Suprapubic skin (tissue), 4 donors: ENCODE measurements at regions not wholly inside any gene's neighbourhood (a gene's known extent, or its start where the extent isn't known, plus 50 kb on each side); places are given as distances from the start of the nearest gene placed in this dataset.
"Not testable (repeated sequence)": the region's sequence is repeated elsewhere in the genome, so short reads cannot be mapped to it uniquely, and the experiment has no call there.

ENCODE experiments used
- DNase-seq, 2 donors: peaks; one replicate each; pipeline ENCODE4 v3.0.0-alpha.2; 2019; ENCODE audit warnings: low spot score in 2 of 2
- H3K27ac ChIP-seq: fragments of 200-600 bp; sonication (generic); one replicate; pipeline ENCODE4 v1.5.1; 2019
- H3K27me3 ChIP-seq: fragments of 200-600 bp; sonication (generic); one replicate; pipeline ENCODE4 v1.5.1; 2019
- H3K36me3 ChIP-seq: fragments of 200-600 bp; sonication (generic); one replicate; pipeline ENCODE4 v1.5.1; 2019
- H3K4me1 ChIP-seq: fragments of 200-600 bp; sonication (generic); one replicate; pipeline ENCODE4 v1.5.1; 2019
- H3K4me3 ChIP-seq: fragments of 200-600 bp; sonication (generic); one replicate; pipeline ENCODE4 v1.5.1; 2019; ENCODE audit warnings: mild to moderate bottlenecking
- H3K9me3 ChIP-seq: fragments of 200-600 bp; sonication (generic); one replicate; pipeline ENCODE4 v1.5.1; 2019
- EP300 ChIP-seq: sonication (generic); formaldehyde crosslinking; IDR thresholded peaks from one replicate; pipeline ENCODE4 v1.6.1; 2017; ENCODE audit warnings: antibody characterized with exemption
- POLR2A ChIP-seq, 2 donors: fragments of 450-650 bp; IDR thresholded peaks; one replicate each; pipeline ENCODE4 v1.6.1; 2017; ENCODE audit warnings: antibody characterized with exemption in 2 of 2, mild to moderate bottlenecking in 2 of 2, moderate library complexity in 2 of 2
- POLR2AphosphoS5 ChIP-seq, 3 donors: sonication (generic); formaldehyde crosslinking; IDR thresholded peaks; one replicate each; pipeline ENCODE4 v1.6.1; 2017; ENCODE audit warnings: antibody characterized with exemption in 3 of 3
- WGBS: methylation state at CpG from one replicate; pipeline ENCODE4 v1.1.5; 2018; 5-methylcytosine and 5-hydroxymethylcytosine counted together
- TF ChIP-seq, protein P1 (sequence below), 2 donors: fragments of 200-600 bp in 1 of 2; fragments of 450-650 bp in 1 of 2; sonication (generic) in 1 of 2; IDR thresholded peaks; one replicate each; pipeline ENCODE4 v1.5.1; 2016 to 2019; ENCODE audit warnings: antibody characterized with exemption in 2 of 2, mild to moderate bottlenecking in 1 of 2, moderate library complexity in 1 of 2

DNA sequence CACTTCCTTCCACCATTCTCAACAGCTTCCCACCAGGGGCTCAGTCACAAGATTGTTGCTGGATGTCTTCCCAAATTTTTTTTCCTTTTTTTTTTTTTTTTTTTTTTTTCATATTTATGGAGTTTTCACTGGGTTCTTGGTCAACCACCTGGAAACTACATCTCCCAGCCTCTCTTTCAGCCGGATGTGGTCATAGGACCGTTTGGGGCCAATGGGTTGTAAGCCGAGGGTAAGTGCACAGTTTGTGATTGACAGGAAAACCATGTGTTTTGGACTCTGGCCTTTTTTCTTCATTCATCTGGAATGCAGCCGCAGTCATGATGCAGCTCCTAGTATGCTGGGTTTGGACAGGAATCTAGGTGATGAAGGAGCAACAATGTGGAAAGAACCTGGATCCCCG, 337.1 kb upstream of the FOXK1 start:
- no peak for DNase-seq
- H3K27ac ChIP-seq: no peak overlapping the region
- no peak overlapping the region for H3K4me3 ChIP-seq
- 91% methylated on average over 5 of the region's 5 CpGs for WGBS
- no peaks in the 10 kb centered on the region for H3K4me1 ChIP-seq
- no peaks in the 10 kb centered on the region for H3K27me3 ChIP-seq
- H3K9me3 ChIP-seq: no peaks in the 10 kb centered on the region
- TF ChIP-seq, protein P1, sequence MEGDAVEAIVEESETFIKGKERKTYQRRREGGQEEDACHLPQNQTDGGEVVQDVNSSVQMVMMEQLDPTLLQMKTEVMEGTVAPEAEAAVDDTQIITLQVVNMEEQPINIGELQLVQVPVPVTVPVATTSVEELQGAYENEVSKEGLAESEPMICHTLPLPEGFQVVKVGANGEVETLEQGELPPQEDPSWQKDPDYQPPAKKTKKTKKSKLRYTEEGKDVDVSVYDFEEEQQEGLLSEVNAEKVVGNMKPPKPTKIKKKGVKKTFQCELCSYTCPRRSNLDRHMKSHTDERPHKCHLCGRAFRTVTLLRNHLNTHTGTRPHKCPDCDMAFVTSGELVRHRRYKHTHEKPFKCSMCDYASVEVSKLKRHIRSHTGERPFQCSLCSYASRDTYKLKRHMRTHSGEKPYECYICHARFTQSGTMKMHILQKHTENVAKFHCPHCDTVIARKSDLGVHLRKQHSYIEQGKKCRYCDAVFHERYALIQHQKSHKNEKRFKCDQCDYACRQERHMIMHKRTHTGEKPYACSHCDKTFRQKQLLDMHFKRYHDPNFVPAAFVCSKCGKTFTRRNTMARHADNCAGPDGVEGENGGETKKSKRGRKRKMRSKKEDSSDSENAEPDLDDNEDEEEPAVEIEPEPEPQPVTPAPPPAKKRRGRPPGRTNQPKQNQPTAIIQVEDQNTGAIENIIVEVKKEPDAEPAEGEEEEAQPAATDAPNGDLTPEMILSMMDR (IDR thresholded peaks at IDR 0.05): no peak
- TF ChIP-seq POLR2A (IDR thresholded peaks at IDR 0.05): no peak
- no peak for TF ChIP-seq EP300
- TF ChIP-seq POLR2AphosphoS5 (IDR thresholded peaks at IDR 0.05): no peak
- H3K36me3 ChIP-seq: no peaks in the 10 kb centered on the region

DNA sequence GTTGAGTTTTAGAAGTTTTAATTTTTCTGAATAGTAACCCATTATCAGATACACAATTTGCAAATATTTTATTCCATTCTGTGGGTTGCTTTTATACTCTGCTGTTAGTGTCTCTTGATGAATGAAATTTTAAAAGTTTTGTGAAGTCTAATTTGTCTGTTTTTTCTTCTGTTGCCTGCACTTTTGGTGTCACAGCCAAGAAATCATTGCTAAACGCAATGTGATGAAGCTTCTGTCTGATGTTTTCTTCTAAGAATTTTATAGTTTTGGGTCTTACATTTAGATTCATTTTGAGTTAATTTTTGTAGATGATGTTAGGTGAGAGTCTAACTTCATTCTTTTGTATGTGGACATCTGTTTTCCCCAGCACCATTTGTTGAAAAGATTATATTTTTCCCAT, 330.0 kb upstream of the FOXK1 start:
- Histone ChIP-seq H3K27me3 (no peaks in the 10 kb centered on the region), H3K4me3 (no peak overlapping the region), H3K36me3 (no peaks in the 10 kb centered on the region), H3K4me1 (no peaks in the 10 kb centered on the region), H3K27ac (no peak overlapping the region), H3K9me3 (no peaks in the 10 kb centered on the region)
- no peak for DNase-seq
- WGBS: 97% methylated on average over 1 of the region's 1 CpG
- TF ChIP-seq, protein P1 (IDR thresholded peaks at IDR 0.05): no peak
- TF ChIP-seq POLR2A (IDR thresholded peaks at IDR 0.05): no peak
- TF ChIP-seq POLR2AphosphoS5 (IDR thresholded peaks at IDR 0.05): no peak
- no peak for TF ChIP-seq EP300

DNA sequence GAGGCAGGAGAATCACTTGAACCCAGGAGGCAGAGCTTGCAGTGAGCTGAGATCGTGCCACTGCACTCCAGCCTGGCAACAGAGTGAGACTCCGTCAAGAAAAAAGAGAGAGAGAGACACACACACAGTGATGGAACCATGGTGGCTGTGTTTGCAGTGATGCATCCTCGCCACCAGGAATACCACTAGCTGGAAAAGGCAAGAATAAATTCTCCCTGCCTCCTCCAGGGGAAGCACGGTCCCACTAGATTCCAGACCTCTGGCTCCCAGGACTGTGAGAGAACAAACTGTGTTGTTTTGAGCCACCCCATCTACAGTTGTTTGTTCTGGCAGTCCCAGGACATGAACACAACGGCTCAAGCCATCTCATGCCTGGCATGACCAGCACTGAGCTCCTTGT, 320.3 kb upstream of the FOXK1 start:
- 78% methylated on average over 5 of the region's 5 CpGs for WGBS
- TF ChIP-seq EP300: no peak
- no peak for TF ChIP-seq POLR2AphosphoS5 (IDR thresholded peaks at IDR 0.05)
- TF ChIP-seq POLR2A (IDR thresholded peaks at IDR 0.05): no peak
- TF ChIP-seq, protein P1 (IDR thresholded peaks at IDR 0.05): no peak

DNA sequence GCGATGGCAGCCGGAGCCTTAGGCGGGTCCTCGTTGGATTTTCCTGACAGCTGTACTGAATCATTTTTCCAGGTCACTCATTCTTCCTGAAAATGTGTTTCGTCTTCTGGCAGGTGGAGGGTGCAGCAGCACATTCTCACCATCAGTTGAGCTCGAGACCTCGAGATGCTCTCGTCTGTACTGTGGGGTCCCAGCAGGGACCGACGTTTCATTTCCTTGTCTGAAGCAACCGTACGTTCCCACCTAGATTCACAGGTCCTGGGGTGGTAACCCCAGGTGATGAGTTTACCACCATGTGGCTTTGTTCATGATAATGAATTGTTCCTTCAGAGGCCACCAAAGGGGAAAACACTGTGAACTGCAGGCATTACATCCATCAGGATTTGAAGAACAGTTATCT, 298.5 kb upstream of the FOXK1 start:
- no peak for DNase-seq
- Histone ChIP-seq H3K27me3 (peaks cover 5% of the 10 kb centered on the region), H3K4me3 (no peak overlapping the region), H3K27ac (no peak overlapping the region), H3K36me3 (no peaks in the 10 kb centered on the region), H3K9me3 (no peaks in the 10 kb centered on the region), H3K4me1 (no peaks in the 10 kb centered on the region)
- 92% methylated on average over 12 of the region's 12 CpGs for WGBS
- TF ChIP-seq POLR2AphosphoS5 (IDR thresholded peaks at IDR 0.05) (no peak), POLR2A (IDR thresholded peaks at IDR 0.05) (no peak), EP300 (no peak)
- TF ChIP-seq, protein P1 (IDR thresholded peaks at IDR 0.05): no peak

More for the DNA sequence above, 320.3 kb upstream of the FOXK1 start:
- DNase-seq: no peak
- H3K9me3 ChIP-seq: no peaks in the 10 kb centered on the region
- H3K27ac ChIP-seq: no peak overlapping the region
- H3K36me3 ChIP-seq: no peaks in the 10 kb centered on the region
- peaks cover 16% of the 10 kb centered on the region for H3K27me3 ChIP-seq
- H3K4me3 ChIP-seq: no peak overlapping the region
- no peaks in the 10 kb centered on the region for H3K4me1 ChIP-seq

DNA sequence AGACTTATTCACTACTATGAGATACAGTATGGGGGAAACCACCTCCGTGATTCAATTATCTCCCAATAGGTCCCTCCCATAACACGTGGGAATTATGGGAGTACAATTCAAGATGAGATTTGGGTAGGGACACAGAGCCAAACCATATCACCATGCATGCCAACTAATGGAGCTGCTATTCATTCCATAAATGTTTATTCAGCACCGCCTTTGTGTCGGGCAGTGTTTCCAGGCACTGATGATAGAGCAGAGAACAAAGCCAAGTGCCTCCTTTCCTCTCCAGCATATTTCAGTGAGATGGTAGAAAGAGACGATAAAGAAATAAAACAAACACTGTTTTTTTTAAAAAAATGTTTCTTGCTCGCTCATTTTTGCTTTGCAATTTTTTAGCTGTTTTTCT, 295.9 kb upstream of the FOXK1 start:
- no peak overlapping the region for H3K4me3 ChIP-seq
- no peaks in the 10 kb centered on the region for H3K4me1 ChIP-seq
- H3K36me3 ChIP-seq: no peaks in the 10 kb centered on the region
- TF ChIP-seq POLR2A (IDR thresholded peaks at IDR 0.05) (no peak), POLR2AphosphoS5 (IDR thresholded peaks at IDR 0.05) (no peak), EP300 (no peak)
- TF ChIP-seq, protein P1 (IDR thresholded peaks at IDR 0.05): no peak
- no peak for DNase-seq
- no peak overlapping the region for H3K27ac ChIP-seq
- peaks cover 5% of the 10 kb centered on the region for H3K27me3 ChIP-seq
- 59% methylated on average over 6 of the region's 6 CpGs for WGBS
- H3K9me3 ChIP-seq: no peaks in the 10 kb centered on the region

DNA sequence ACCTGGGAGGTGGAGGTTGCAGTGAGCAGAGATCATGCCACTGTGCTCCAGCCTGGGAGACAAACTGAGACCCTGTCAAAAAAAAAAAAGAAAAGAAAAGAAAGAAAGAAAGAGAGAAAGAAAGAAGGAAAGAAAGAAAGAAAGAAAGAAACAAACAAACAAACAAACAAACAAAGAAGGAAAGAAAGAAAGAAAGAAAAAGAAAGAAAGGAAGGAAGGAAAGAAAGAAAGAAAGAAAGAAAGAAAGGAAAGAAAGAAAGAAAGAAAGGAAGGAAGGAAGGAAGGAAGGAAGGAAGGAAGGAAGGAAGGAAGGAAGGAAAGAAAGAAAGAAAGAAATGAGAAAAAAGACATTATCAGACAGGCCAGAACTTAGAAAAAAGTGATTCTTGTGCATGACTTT, 291.0 kb upstream of the FOXK1 start:
- not testable (repeated sequence) for H3K9me3 ChIP-seq, H3K27me3 ChIP-seq, H3K36me3 ChIP-seq, DNase-seq, H3K4me3 ChIP-seq, H3K4me1 ChIP-seq, H3K27ac ChIP-seq
